K562 (cell line): ENCODE measurements at regions not wholly inside any gene's neighbourhood (a gene's known extent, or its start where the extent isn't known, plus 50 kb on each side); places are given as distances from the start of the nearest gene placed in this dataset.

ENCODE experiments used
- ATAC-seq: fragments of 200-7000 bp; cut with Tn5 transposase; 3 replicates; pipeline ENCODE4 v1.9.1; 2020; ENCODE audit warnings: moderate library complexity
- BruUV-seq: library from RNA; stranded (reverse); fragments of 400-500 nt; replicated peaks from 2 replicates; lab custom pipeline; 2021; lab: Mats Ljungman, UMichigan
- CTCF ChIA-PET: fragments of 300-600 bp; formaldehyde crosslinking; extraction: SDS; loops from one replicate; lab custom pipeline; 2021; ENCODE audit warnings: low intra/inter-chr PET ratio; lab: Yijun Ruan, JAX
- POLR2A ChIA-PET: fragments of 300-600, 350-650 bp; sonication (Branson Sonifier 250); formaldehyde crosslinking; extraction: SDS; loops from one replicate; lab custom pipeline; 2021; ENCODE audit warnings: antibody characterized with exemption, inconsistent platforms; lab: Yijun Ruan, JAX
- DNase-seq, 4 experiments: peaks; one replicate each; pipeline versions ENCODE4 v3.0.0 to v3.0.0-alpha.2; 2011 to 2018; ENCODE audit warnings: low spot score in 3 of 4, mixed read lengths in 3 of 4; ENCODE audit errors: extremely low read depth in 1 of 4
- FAIRE-seq: peaks from 2 replicates; lab custom pipeline; 2011; peaks lifted over from hg19 to GRCh38; lab: Jason Lieb, UNC
- H2AFZ ChIP-seq: 2 replicates; pipeline ENCODE4 v1.6.0; 2011; ENCODE audit warnings: low read depth, low read length, control low read depth, inconsistent platforms
- H3K27ac ChIP-seq: fragments of 200-600 bp; 3 replicates; pipeline ENCODE4 v1.8.0; 2011; ENCODE audit warnings: low read depth, mild to moderate bottlenecking, control low read depth, inconsistent platforms, low read length, moderate library complexity, mixed read lengths; ENCODE audit errors: extremely low read depth
- H3K27me3 ChIP-seq, 2 experiments: fragments of 300-600 bp in 1 of 2; 2 replicates in 1 of 2; 3 replicates in 1 of 2; pipeline versions ENCODE4 v1.6.0 to v1.8.0; 2011; ENCODE audit warnings: inconsistent platforms in 2 of 2, low read length in 2 of 2, mild to moderate bottlenecking in 1 of 2, mixed read lengths in 1 of 2, moderate library complexity in 1 of 2; ENCODE audit not compliant: control insufficient read depth in 2 of 2, insufficient read depth in 2 of 2
- H3K36me3 ChIP-seq: fragments of 300-600 bp; 3 replicates; pipeline ENCODE4 v1.8.0; 2011; ENCODE audit warnings: mild to moderate bottlenecking, low read length, inconsistent platforms; ENCODE audit not compliant: control insufficient read depth, insufficient read depth
- H3K4me1 ChIP-seq, 2 experiments: fragments of 200-600 bp in 1 of 2; replicated peaks in 1 of 2; 2 replicates in 1 of 2; 3 replicates in 1 of 2; pipeline versions ENCODE4 v1.5.1 to v1.8.0; 2011; ENCODE audit warnings: inconsistent platforms in 2 of 2, low read length in 2 of 2, mild to moderate bottlenecking in 1 of 2, mixed read lengths in 1 of 2, moderate library complexity in 1 of 2; ENCODE audit not compliant: control insufficient read depth in 2 of 2, insufficient read depth in 2 of 2
- H3K4me2 ChIP-seq: 2 replicates; pipeline ENCODE4 v1.6.1; 2011; ENCODE audit warnings: low read length, control low read depth, inconsistent platforms, mixed read lengths; ENCODE audit not compliant: insufficient read depth
- H3K4me3 ChIP-seq: fragments of 200-600 bp; sonication (generic), shearing (Covaris generic); 2 replicates; pipeline ENCODE4 v1.5.1; 2016; ENCODE audit warnings: control low read depth, inconsistent platforms
- H3K79me2 ChIP-seq: fragments of 200-600 bp; 3 replicates; pipeline ENCODE4 v1.8.0; 2011; ENCODE audit warnings: low read length, inconsistent platforms; ENCODE audit not compliant: control insufficient read depth, insufficient read depth
- H3K9ac ChIP-seq, 2 experiments: 2 replicates each; pipeline versions ENCODE4 v1.6.0 to v1.6.1; 2011; ENCODE audit warnings: low read depth in 2 of 2, low read length in 2 of 2, control low read depth in 1 of 2, inconsistent platforms in 1 of 2, mild to moderate bottlenecking in 1 of 2, mixed read lengths in 1 of 2; ENCODE audit not compliant: insufficient read depth in 1 of 2
- H3K9me1 ChIP-seq: one replicate; pipeline ENCODE4 v1.6.0; 2011; ENCODE audit warnings: inconsistent platforms, mild to moderate bottlenecking, low read length, moderate library complexity; ENCODE audit not compliant: control insufficient read depth, insufficient read depth
- H3K9me3 ChIP-seq: replicated peaks from 2 replicates; pipeline ENCODE4 v1.5.1; 2011; ENCODE audit warnings: low read depth, low read length, inconsistent platforms; ENCODE audit not compliant: control insufficient read depth, insufficient read depth
- H4K20me1 ChIP-seq: replicated peaks from 2 replicates; pipeline ENCODE4 v1.6.1; 2011; ENCODE audit warnings: low read length, inconsistent platforms, mixed read lengths; ENCODE audit not compliant: control insufficient read depth, insufficient read depth
- CTCFL ChIP-seq: IDR thresholded peaks from 2 replicates; pipeline ENCODE4 v1.6.1; 2011; ENCODE audit warnings: borderline replicate concordance, low read depth, mild to moderate bottlenecking, moderate library complexity, low read length; ENCODE audit not compliant: insufficient read depth, poor library complexity, severe bottlenecking
- E2F5 ChIP-seq: sonication (generic); formaldehyde crosslinking; IDR thresholded peaks from 2 replicates; pipeline ENCODE4 v1.8.0; 2022; ENCODE audit warnings: mild to moderate bottlenecking, missing genetic modification reagents
- ETS1 ChIP-seq: conservative IDR thresholded peaks from 2 replicates; pipeline ENCODE4 v1.6.1; 2011; ENCODE audit warnings: low read depth, mild to moderate bottlenecking, low read length; ENCODE audit not compliant: control insufficient read depth
- LEF1 ChIP-seq: fragments of 450-650 bp; IDR thresholded peaks from 2 replicates; pipeline ENCODE4 v1.6.1; 2016; ENCODE audit warnings: mild to moderate bottlenecking
- MTA2 ChIP-seq: fragments of 450-650 bp; IDR thresholded peaks from 2 replicates; pipeline ENCODE4 v1.6.1; 2016; ENCODE audit warnings: low read depth
- MXD1 ChIP-seq: fragments of 250-450 bp; sonication (Bioruptor Pico); IDR thresholded peaks from 2 replicates; pipeline ENCODE4 v1.8.0; 2021; ENCODE audit warnings: borderline replicate concordance, mild to moderate bottlenecking, moderate library complexity; ENCODE audit not compliant: poor library complexity, severe bottlenecking
- NR4A1 ChIP-seq, 2 experiments: fragments of 250-450 bp in 1 of 2; fragments of 450-650 bp in 1 of 2; sonication (Bioruptor Pico) in 1 of 2; IDR thresholded peaks; 2 replicates each; pipeline versions ENCODE4 v1.4.0 to v1.6.1; 2016 to 2020; ENCODE audit warnings: mild to moderate bottlenecking in 2 of 2, missing compliant biosample characterization in 1 of 2, missing genetic modification characterization in 1 of 2, moderate library complexity in 1 of 2
- PCBP2 ChIP-seq: fragments of 200-400 bp; formaldehyde crosslinking; IDR thresholded peaks from 2 replicates; pipeline ENCODE4 v1.6.1; 2018; ENCODE audit warnings: low read length, low read depth, mild to moderate bottlenecking, moderate library complexity; ENCODE audit not compliant: poor library complexity, severe bottlenecking
- PHF8 ChIP-seq: fragments of 200-600 bp; sonication (generic); IDR thresholded peaks from 2 replicates; pipeline ENCODE4 v1.6.1; 2012; ENCODE audit warnings: mixed run types, mild to moderate bottlenecking, inconsistent platforms, low read length, moderate library complexity, borderline replicate concordance
- RFX1 ChIP-seq: fragments of 450-650 bp; IDR thresholded peaks from 2 replicates; pipeline ENCODE4 v1.6.1; 2016; ENCODE audit warnings: mild to moderate bottlenecking, moderate library complexity
- SMARCA5 ChIP-seq: fragments of 450-650 bp; IDR thresholded peaks from 2 replicates; pipeline ENCODE4 v1.6.1; 2016
- TBP ChIP-seq: optimal IDR thresholded peaks from 2 replicates; pipeline ENCODE3; 2011; ENCODE audit warnings: low read depth, low read length, improper control_type of control experiment
- ZNF507 ChIP-seq: conservative IDR thresholded peaks from 2 replicates; pipeline ENCODE4 v1.6.1; 2017; ENCODE audit warnings: missing genetic modification characterization, missing compliant biosample characterization
- WGBS: fragments of 100-300 bp; shearing (Covaris generic); methylation state at CpG from one replicate; pipeline ENCODE4 v1.1.6; 2016; ENCODE audit warnings: low coverage, mixed read lengths; ENCODE audit not compliant: insufficient coverage; ENCODE audit errors: missing lambda C conversion rate; 5-methylcytosine and 5-hydroxymethylcytosine counted together
- in situ Hi-C: fragments of 300-500 bp; cut with MboI; formaldehyde crosslinking; loops from 4 replicates; pipeline ENCODE4 v1.15.0; 2018; ENCODE audit warnings: inconsistent platforms, mixed read lengths
- intact Hi-C: fragments of 100-400 bp; cut with micrococcal nuclease; formaldehyde crosslinking; loops from 2 replicates; pipeline ENCODE4 v1.14.2; 2022

- no peak overlapping the region for H3K9ac ChIP-seq
- DNase-seq = no peak
- intact Hi-C loops = no loop called here
- no peaks in the 10 kb centered on the region for H3K79me2 ChIP-seq
- TF ChIP-seq CTCFL = no peak
- no peak for TF ChIP-seq PCBP2
- TF ChIP-seq MTA2 = no peak
- TF ChIP-seq SMARCA5 = no peak
- TF ChIP-seq RFX1 = no peak
- no peak for TF ChIP-seq TBP
- no peak for TF ChIP-seq E2F5 (CRISPR knock-in tag)
- no peak for TF ChIP-seq ZNF507 (tag)
- no peak for TF ChIP-seq MXD1 (CRISPR knock-in tag)
- TF ChIP-seq NR4A1 (CRISPR knock-in tag; IDR thresholded peaks at IDR 0.05) = no peak
- no peak for TF ChIP-seq NR4A1 (tag; IDR thresholded peaks at IDR 0.05)
- no peak for TF ChIP-seq PHF8
- no peak for TF ChIP-seq LEF1
- no peak for TF ChIP-seq ETS1
- TF ChIP-seq, all 486 proteins: peak for 0
- no TSS peak for BruUV-seq
- in situ Hi-C loops = no loop called here
- no peak overlapping the region for H3K27ac ChIP-seq
- H3K36me3 ChIP-seq = no peaks in the 10 kb centered on the region
- POLR2A ChIA-PET = no interaction called here
- no peaks in the 10 kb centered on the region for H4K20me1 ChIP-seq
- no peaks in the 10 kb centered on the region for H3K4me1 ChIP-seq
- no peak overlapping the region for H3K4me2 ChIP-seq
- no peak for ATAC-seq
- FAIRE-seq = no peak
- no peaks in the 10 kb centered on the region for H3K27me3 ChIP-seq
- CTCF ChIA-PET = no interaction called here
- H3K9me1 ChIP-seq = no peaks in the 10 kb centered on the region
- no peak overlapping the region for H3K4me3 ChIP-seq
- WGBS = 0% methylated on average over 5 of the region's 5 CpGs
- H3K9me3 ChIP-seq = no peaks in the 10 kb centered on the region
- no peak overlapping the region for H2AFZ ChIP-seq
These were observed 62.4 kb upstream of the NGF start for GRCh38 chr1:115400426-115400825.
